ENCODE measurements at regions not wholly inside any gene's neighbourhood (a gene's known extent, or its start where the extent isn't known, plus 50 kb on each side); places are given as distances from the start of the nearest gene placed in this dataset.

DNA sequence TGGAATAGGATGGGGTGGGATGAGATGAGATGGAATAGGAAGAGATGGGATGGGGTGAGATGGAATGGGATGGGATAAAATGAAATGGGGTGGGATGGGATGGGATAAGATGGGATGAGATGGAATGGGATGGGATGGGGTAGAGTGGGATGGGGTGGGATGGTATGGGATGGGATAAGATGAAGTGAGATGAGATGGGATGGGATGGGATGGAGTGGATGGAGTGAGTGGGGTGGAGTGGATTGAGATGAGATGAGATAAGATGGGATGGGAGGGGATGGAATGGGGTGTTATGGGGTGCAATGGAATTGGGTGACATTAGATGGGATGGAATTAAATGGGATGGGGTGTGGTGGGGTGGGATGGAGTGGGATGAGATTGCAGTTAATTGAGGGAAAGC lies 279.2 kb upstream of the CDH5 start:
- 0 out of 2 replicates have a peak, but pooled peaks cover 1% of the 10 kb centered on the region for H3K27me3 ChIP-seq (ENCODE audit: control insufficient read depth, insufficient read depth, low read length)
- H4K5ac ChIP-seq (ENCODE audit: low read depth, low read length), result no peak overlapping the region
- intact Hi-C loops (cut with micrococcal nuclease) (no loop called here), in situ Hi-C loops (cut with MboI; ENCODE audit: low sequenced_read_pairs) (no loop called here), dilution Hi-C loops (cut with HindIII; ENCODE audit: low sequenced_read_pairs, unreplicated experiment) (no loop called here)
- BruUV-seq (replicated peaks), result no TSS peak
- H3K4ac ChIP-seq (ENCODE audit: low read depth, low read length), result no peak overlapping the region
- peaks cover 2% of the 10 kb centered on the region; the same call in 1 of the 2 replicates for H3K9me1 ChIP-seq (ENCODE audit: insufficient read depth, low read length)
- ChIA-PET CTCF (no interaction called here), POLR2A (ENCODE audit: unreplicated experiment) (no interaction called here)
- H3K18ac ChIP-seq (ENCODE audit: low read depth, low read length), result no peak overlapping the region
- H3K36me3 ChIP-seq (ENCODE audit: control insufficient read depth, insufficient read depth, low read length), result no peaks in the 10 kb centered on the region
- H3K79me1 ChIP-seq (ENCODE audit: low read depth in 1 of 2, low read length in 2 of 2), result no peaks in the 10 kb centered on the region
- H4K91ac ChIP-seq (ENCODE audit: insufficient read depth, low read depth, low read length), result no peak overlapping the region
- no peak overlapping the region for H4K8ac ChIP-seq (ENCODE audit: low read depth in 2 of 2, low read length in 2 of 2)
- no peak overlapping the region for H3K14ac ChIP-seq (replicated peaks; ENCODE audit: low read depth, low read length)
- H3K4me1 ChIP-seq (ENCODE audit: control insufficient read depth, insufficient read depth, low read length), result peaks cover 9% of the 10 kb centered on the region
- H2AFZ ChIP-seq (replicated peaks; ENCODE audit: low read length, poor library complexity), result no peak overlapping the region
- H3K27ac ChIP-seq (ENCODE audit: insufficient read depth, low read length), result no peak overlapping the region
- no peak overlapping the region for H3K23ac ChIP-seq (ENCODE audit: low read depth, low read length)
- no peak overlapping the region for H3K9ac ChIP-seq (ENCODE audit: low read depth, low read length)
- no peak overlapping the region for H2AK5ac ChIP-seq (ENCODE audit: low read depth, low read length)
- no peaks in the 10 kb centered on the region for H4K20me1 ChIP-seq (ENCODE audit: insufficient read depth, low read length)
- 0 out of 2 replicates have a peak, but pooled peaks cover 3% of the 10 kb centered on the region for H3K9me3 ChIP-seq (ENCODE audit: control insufficient read depth, insufficient read depth, low read length)
- TF ChIP-seq MXI1 (IDR thresholded peaks at IDR 0.05; ENCODE audit: borderline replicate concordance, low read depth, low read length) (no peak), RFX5 (IDR thresholded peaks at IDR 0.05; ENCODE audit: low read depth, low read length) (no peak), RCOR1 (IDR thresholded peaks at IDR 0.05; ENCODE audit: insufficient replicate concordance, low read length) (no peak), MAZ (IDR thresholded peaks at IDR 0.05; ENCODE audit: borderline replicate concordance, low read depth, low read length) (no peak), BHLHE40 (IDR thresholded peaks at IDR 0.05; ENCODE audit: low read depth, low read length) (no peak)
- TF ChIP-seq, protein P1, sequence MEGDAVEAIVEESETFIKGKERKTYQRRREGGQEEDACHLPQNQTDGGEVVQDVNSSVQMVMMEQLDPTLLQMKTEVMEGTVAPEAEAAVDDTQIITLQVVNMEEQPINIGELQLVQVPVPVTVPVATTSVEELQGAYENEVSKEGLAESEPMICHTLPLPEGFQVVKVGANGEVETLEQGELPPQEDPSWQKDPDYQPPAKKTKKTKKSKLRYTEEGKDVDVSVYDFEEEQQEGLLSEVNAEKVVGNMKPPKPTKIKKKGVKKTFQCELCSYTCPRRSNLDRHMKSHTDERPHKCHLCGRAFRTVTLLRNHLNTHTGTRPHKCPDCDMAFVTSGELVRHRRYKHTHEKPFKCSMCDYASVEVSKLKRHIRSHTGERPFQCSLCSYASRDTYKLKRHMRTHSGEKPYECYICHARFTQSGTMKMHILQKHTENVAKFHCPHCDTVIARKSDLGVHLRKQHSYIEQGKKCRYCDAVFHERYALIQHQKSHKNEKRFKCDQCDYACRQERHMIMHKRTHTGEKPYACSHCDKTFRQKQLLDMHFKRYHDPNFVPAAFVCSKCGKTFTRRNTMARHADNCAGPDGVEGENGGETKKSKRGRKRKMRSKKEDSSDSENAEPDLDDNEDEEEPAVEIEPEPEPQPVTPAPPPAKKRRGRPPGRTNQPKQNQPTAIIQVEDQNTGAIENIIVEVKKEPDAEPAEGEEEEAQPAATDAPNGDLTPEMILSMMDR (conservative IDR thresholded peaks at IDR 0.05; ENCODE audit: low read depth, low read length), result no peak
- H3K56ac ChIP-seq (ENCODE audit: extremely low read depth, insufficient read depth, low read length), result no peak overlapping the region
- no peak overlapping the region for H3K4me2 ChIP-seq (ENCODE audit: low read depth, low read length)
- H2BK5ac ChIP-seq (ENCODE audit: low read depth, low read length, poor library complexity, severe bottlenecking), result peak overlapping the region; percentile 20
- no peak overlapping the region for H3K4me3 ChIP-seq (ENCODE audit: insufficient read depth, low read depth, low read length)
- H2BK120ac ChIP-seq (ENCODE audit: low read depth, low read length), result no peak overlapping the region
- ATAC-seq (ENCODE audit: low read depth) (no peak), DNase-seq (no peak)
- H2BK20ac ChIP-seq (ENCODE audit: low read depth, low read length), result no peak overlapping the region
- peak overlapping the region; percentile 60; the same call in 1 of the 3 replicates for H2BK15ac ChIP-seq (ENCODE audit: low read depth, low read length)
- H2AK9ac ChIP-seq (replicated peaks; ENCODE audit: low read depth, low read length, poor library complexity), result no peak overlapping the region
